ENCODE measurements at regions not wholly inside any gene's neighbourhood (a gene's known extent, or its start where the extent isn't known, plus 50 kb on each side); places are given as distances from the start of the nearest gene placed in this dataset.

DNA sequence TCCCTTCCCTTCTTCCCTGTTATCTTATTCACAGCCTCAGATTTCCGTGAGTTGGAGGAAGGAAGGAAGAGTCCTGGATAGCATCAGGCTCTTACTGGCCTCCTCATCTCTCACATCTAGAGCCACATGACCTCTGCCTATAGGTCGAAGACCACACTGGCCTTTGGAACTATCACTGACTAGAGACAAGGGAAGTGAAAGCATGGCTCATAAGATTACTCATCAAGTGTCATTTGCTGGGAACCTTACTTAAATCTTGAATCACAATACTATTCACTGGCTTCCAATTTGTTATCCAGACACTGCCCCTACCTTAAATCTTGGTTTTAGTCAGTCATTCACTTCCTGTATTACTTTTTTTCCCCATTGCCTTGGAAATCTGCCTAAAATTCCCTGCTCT is 61.6 kb upstream of the MTMR8 start:
- no peak overlapping the region for H3K27ac ChIP-seq (ENCODE audit: low read depth, low read length)
- no peaks in the 10 kb centered on the region for H3K36me3 ChIP-seq (ENCODE audit: insufficient read depth, low read length)
- H3K9me3 Mint-ChIP-seq = peaks cover 0 to 4% (median 0%) of the 10 kb centered on the region in 8 donors
- DNase-seq = no peak
- ChIA-PET CTCF (ENCODE audit: partially characterized antibody) (no interaction called here), POLR2A (ENCODE audit: partially characterized antibody) (no interaction called here)
- H3K4me3 Mint-ChIP-seq = no peak overlapping the region
- no peaks in the 10 kb centered on the region for H3K9me3 ChIP-seq (ENCODE audit: control insufficient read depth in 1 of 2, low read length in 2 of 2)
- H3K27me3 ChIP-seq (ENCODE audit: insufficient read depth, low read length) = no peaks in the 10 kb centered on the region
- H3K4me1 ChIP-seq (ENCODE audit: insufficient read depth, low read length) = no peaks in the 10 kb centered on the region
- no peaks in the 10 kb centered on the region for H3K27me3 Mint-ChIP-seq
- H3K4me3 ChIP-seq (ENCODE audit: low read length in 2 of 2) = no peak overlapping the region
- H3K4me1 Mint-ChIP-seq = no peaks in the 10 kb centered on the region
- H3K36me3 Mint-ChIP-seq = no peaks in the 10 kb centered on the region
- peak overlapping the region in 1 of 7 donors; percentile 22 for H3K27ac Mint-ChIP-seq
- intact Hi-C loops (cut with micrococcal nuclease) = no loop called here

DNA sequence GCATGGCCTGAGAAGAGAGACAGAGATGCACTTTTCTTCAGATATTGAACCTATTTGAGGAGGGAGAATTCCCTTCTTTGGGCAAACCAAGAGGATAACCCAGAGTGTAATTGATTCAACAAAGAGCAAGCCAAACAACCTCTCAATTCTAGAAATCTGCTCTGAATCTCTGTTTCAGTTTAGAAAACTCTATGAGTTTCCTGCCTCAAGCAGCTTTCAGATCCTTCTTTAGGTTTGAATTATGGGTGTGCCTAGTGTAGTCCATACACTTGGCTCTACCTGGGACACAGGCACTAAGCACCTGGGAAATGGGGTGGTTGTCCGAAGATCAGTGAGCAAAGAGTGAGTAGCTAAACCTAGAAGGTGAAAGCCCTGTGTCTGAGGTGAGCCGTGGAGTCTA is 52.0 kb upstream of the MTMR8 start:
- Histone ChIP-seq H3K4me1 (ENCODE audit: insufficient read depth, low read length) (no peaks in the 10 kb centered on the region), H3K4me3 (ENCODE audit: low read length in 2 of 2) (no peak overlapping the region), H3K36me3 (ENCODE audit: insufficient read depth, low read length) (no peaks in the 10 kb centered on the region), H3K9me3 (ENCODE audit: control insufficient read depth in 1 of 2, low read length in 2 of 2) (no peaks in the 10 kb centered on the region), H3K27me3 (ENCODE audit: insufficient read depth, low read length) (no peaks in the 10 kb centered on the region), H3K27ac (ENCODE audit: low read depth, low read length) (no peak overlapping the region)
- DNase-seq = no peak
- H3K9me3 Mint-ChIP-seq = peaks cover 0 to 22% (median 8%) of the 10 kb centered on the region in 8 donors
- no peaks in the 10 kb centered on the region for H3K27me3 Mint-ChIP-seq
- ChIA-PET POLR2A (ENCODE audit: partially characterized antibody) (no interaction called here), CTCF (ENCODE audit: partially characterized antibody) (no interaction called here)
- intact Hi-C loops (cut with micrococcal nuclease) = no loop called here
- no peak overlapping the region for H3K27ac Mint-ChIP-seq
- H3K4me1 Mint-ChIP-seq = no peaks in the 10 kb centered on the region
- H3K36me3 Mint-ChIP-seq = no peaks in the 10 kb centered on the region
- no peak overlapping the region for H3K4me3 Mint-ChIP-seq

Data from CD4-positive, alpha-beta memory T cell (primary cell).